Dendritic cell treated with granulocyte-macrophage colony-stimulating factor and Interleukin-4, amounts not matched to agents 40 ng/mL and 50 ng/mL, for 4 days (primary cell): ENCODE measurements at regions not wholly inside any gene's neighbourhood (a gene's known extent, or its start where the extent isn't known, plus 50 kb on each side); places are given as distances from the start of the nearest gene placed in this dataset.
"Not testable (repeated sequence)": the region's sequence is repeated elsewhere in the genome, so short reads cannot be mapped to it uniquely, and the experiment has no call there.

Experiments used
- H3K27ac Mint-ChIP-seq: one replicate; pipeline ENCODE4 v1.8.0; 2022; ENCODE audit warnings: mild to moderate bottlenecking, mixed read lengths
- H3K27me3 Mint-ChIP-seq: one replicate; pipeline ENCODE4 v1.8.0; 2022; ENCODE audit warnings: mild to moderate bottlenecking, mixed read lengths
- H3K36me3 Mint-ChIP-seq: one replicate; pipeline ENCODE4 v1.8.0; 2022; ENCODE audit warnings: low read depth, mixed read lengths
- H3K4me1 Mint-ChIP-seq: one replicate; pipeline ENCODE4 v1.8.0; 2022; ENCODE audit warnings: low read depth, mixed read lengths
- H3K4me3 Mint-ChIP-seq: one replicate; pipeline ENCODE4 v1.8.0; 2022; ENCODE audit warnings: mild to moderate bottlenecking, moderate library complexity, mixed read lengths
- H3K9me3 Mint-ChIP-seq: one replicate; pipeline ENCODE4 v1.8.0; 2022; ENCODE audit warnings: mixed read lengths
- intact Hi-C: fragments of 100-400 bp; cut with micrococcal nuclease; formaldehyde crosslinking; loops from one replicate; pipeline ENCODE4 v1.15.0; 2022

DNA sequence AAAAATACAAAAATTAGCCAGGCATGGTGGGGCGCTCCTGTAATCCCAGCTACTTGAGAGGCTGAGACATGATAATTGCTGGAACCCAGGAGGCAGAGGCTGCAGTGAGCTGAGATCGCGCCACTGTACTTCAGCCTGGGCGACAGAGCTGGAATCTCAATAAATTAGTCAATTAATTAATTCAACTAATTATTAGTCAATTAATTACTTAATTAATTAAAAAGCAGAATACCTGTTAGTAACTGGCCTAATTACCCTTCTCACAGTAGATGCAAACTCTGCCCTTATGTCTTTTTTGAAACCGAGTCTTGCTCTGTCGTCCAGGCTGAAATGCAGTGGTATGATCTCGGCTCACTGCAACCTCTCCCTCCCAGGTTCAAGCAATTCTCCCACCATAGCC lies 261.2 kb downstream of the ASMT start:
- no peak overlapping the region for H3K27ac Mint-ChIP-seq
- H3K36me3 Mint-ChIP-seq, result no peaks in the 10 kb centered on the region
- peaks cover 35% of the 10 kb centered on the region for H3K9me3 Mint-ChIP-seq
- intact Hi-C loops, result no loop called here
- no peak overlapping the region for H3K4me3 Mint-ChIP-seq
- H3K4me1 Mint-ChIP-seq, result no peaks in the 10 kb centered on the region
- H3K27me3 Mint-ChIP-seq, result no peaks in the 10 kb centered on the region

DNA sequence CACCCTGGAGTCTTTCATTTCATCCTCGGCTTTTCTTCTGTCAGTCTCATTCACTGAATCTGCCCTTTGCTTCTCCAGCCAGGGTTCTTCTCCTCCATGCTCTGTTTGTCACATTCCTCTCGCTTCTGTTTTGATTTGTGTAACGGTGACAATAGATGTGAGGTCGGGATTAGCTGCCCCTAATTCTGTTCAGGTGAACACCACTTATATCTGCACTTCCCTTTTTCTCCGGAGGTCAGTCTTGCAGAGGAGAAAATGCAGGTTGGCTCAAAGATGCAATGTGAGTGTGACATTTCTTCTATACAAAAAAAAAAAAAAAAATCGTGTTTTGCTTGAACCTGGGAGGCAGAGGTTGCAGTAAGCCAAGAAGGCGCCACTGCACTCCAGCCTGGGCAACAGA lies 262.9 kb downstream of the ASMT start:
- no peak overlapping the region for H3K4me3 Mint-ChIP-seq

DNA sequence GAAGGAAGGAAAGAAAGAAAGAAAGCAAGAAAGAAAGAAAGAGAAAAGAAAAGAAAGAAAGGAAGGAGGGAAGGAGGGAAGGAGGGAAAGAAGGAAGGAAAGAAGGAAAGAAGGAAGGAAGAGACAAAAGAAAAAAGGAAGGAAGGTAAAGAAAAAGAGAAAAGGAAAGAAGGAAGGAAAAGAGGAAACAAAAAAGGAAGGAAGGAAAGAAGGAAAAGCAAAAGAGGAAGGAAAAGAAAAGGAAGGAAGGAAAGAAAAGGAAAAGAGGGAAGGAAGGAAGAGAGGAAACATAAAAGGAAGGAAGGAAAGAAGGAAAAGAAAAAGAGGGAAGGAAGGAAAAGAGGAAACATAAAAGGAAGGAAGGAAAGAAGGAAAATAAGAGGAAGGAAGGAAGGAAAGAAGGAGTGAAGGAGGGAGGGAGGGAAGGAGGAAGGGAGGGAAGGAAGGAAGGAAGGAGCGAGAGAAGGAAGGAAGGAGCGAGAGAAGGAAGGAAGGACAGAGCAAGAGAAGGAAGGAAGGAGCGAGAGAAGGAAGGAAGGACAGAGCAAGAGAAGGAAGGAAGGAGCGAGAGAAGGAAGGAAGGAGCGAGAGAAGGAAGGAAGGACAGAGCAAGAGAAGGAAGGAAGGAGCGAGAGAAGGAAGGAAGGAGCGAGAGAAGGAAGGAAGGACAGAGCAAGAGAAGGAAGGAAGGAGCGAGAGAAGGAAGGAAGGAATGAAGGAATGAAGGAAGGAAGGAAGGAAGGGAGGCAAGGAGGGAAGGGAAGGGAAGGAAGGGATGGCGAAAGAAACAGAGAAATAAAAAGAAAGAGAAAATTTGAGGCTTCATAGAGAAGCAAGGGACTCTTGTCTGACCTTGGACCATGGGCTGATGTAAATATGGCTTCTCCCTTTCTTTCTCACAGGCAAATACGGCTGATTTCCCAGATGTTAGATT lies 266.3 kb downstream of the ASMT start:
- H3K36me3 Mint-ChIP-seq, H3K4me3 Mint-ChIP-seq, H3K4me1 Mint-ChIP-seq, H3K27ac Mint-ChIP-seq, H3K27me3 Mint-ChIP-seq, intact Hi-C loops: not testable (repeated sequence)
- peaks cover 41% of the 10 kb centered on the region for H3K9me3 Mint-ChIP-seq

More for the DNA sequence above, 262.9 kb downstream of the ASMT start:
- Mint-ChIP-seq H3K9me3 (peaks cover 41% of the 10 kb centered on the region), H3K27me3 (no peaks in the 10 kb centered on the region), H3K36me3 (no peaks in the 10 kb centered on the region), H3K4me1 (no peaks in the 10 kb centered on the region), H3K27ac (no peak overlapping the region)
- intact Hi-C loops, result no loop called here

DNA sequence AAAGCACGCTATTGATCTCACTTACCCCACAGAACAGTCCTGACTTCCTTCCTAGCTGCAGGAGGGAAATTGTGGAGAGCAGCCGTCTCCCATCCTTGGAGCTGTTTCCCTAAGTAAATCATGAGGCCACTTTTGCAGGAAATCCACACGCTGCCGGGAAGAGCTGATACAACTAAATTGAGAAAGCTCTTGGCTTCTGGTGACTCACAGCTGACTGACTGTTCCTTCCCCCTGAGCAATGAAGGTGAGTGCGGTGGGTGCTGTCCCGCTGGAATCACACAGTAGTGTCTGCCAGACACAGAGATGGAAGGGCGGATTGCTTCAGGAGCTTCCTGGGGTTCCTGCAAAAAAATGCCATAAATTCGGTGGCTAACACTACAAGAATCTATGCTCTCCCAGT lies 268.9 kb downstream of the ASMT start:
- Mint-ChIP-seq H3K27ac (no peak overlapping the region), H3K36me3 (no peaks in the 10 kb centered on the region), H3K27me3 (peaks cover 6% of the 10 kb centered on the region), H3K4me1 (no peaks in the 10 kb centered on the region), H3K4me3 (no peak overlapping the region), H3K9me3 (peaks cover 28% of the 10 kb centered on the region)
- intact Hi-C loops, result no loop called here

DNA sequence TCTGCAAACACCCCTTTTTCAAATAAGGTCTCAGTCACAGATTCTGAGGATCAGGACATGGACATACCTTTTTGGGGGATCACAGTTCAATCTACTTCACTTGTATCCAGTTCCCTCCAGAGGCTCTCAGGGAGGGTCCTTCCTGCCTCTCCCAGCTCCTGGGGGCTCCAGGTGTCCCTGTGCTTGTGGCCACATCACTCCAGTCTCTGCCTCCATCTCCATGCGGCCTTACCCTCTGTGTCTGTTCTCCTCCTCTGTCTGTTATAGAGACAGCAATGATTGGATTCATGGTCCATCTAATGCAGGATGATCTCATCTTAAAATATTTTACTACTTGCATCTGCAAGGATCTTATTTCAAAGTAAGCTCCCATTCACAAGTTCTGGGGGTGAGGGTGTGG lies 269.6 kb downstream of the ASMT start:
- intact Hi-C loops, result no loop called here
- H3K9me3 Mint-ChIP-seq, result peaks cover 21% of the 10 kb centered on the region
- no peaks in the 10 kb centered on the region for H3K4me1 Mint-ChIP-seq
- no peak overlapping the region for H3K27ac Mint-ChIP-seq
- H3K36me3 Mint-ChIP-seq, result no peaks in the 10 kb centered on the region
- H3K4me3 Mint-ChIP-seq, result no peak overlapping the region
- peaks cover 6% of the 10 kb centered on the region for H3K27me3 Mint-ChIP-seq

DNA sequence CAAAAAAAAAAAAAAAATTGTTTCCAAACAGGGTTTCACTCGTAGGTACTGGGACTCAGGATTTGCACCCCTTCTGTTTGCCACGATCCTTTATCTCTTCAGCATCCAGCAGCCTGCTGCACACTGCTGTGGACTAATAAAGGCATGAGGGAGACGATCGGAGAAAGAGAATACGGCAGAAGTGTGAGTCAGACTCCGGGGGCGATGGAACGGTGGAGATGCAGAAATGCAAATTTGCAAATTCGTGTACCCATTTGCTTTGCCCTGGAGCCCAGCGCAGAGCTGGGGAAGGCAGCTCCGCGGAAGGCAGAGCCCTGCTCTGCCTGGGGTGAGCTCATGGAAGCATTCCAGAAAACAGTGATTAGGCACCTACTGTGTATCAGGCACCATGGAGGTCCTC lies 270.3 kb downstream of the ASMT start:
- intact Hi-C loops, result no loop called here
- Mint-ChIP-seq H3K4me1 (no peaks in the 10 kb centered on the region), H3K36me3 (no peaks in the 10 kb centered on the region), H3K27ac (no peak overlapping the region), H3K27me3 (peaks cover 6% of the 10 kb centered on the region), H3K4me3 (no peak overlapping the region), H3K9me3 (peaks cover 15% of the 10 kb centered on the region)

DNA sequence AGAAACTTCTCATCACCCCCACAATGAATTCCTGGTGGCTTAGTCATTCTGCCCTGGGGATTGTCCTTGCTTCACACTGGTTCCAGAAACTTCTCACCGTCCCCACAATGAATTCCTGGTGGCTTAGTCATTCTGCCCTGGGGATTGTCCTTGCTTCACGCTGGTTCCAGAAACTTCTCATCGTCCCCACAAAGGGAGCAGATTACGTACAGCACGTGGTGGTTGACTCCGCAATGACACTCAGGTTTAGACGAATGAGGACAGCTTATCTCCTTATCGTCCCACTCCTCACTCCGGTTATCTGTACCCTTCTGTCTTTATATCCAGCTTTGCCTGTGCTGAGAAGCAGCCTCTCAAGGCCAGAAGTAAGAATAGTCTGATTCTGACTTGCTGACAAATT lies 273.4 kb downstream of the ASMT start:
- H3K27me3 Mint-ChIP-seq, intact Hi-C loops, H3K9me3 Mint-ChIP-seq, H3K36me3 Mint-ChIP-seq, H3K4me3 Mint-ChIP-seq, H3K4me1 Mint-ChIP-seq, H3K27ac Mint-ChIP-seq: not testable (repeated sequence)

DNA sequence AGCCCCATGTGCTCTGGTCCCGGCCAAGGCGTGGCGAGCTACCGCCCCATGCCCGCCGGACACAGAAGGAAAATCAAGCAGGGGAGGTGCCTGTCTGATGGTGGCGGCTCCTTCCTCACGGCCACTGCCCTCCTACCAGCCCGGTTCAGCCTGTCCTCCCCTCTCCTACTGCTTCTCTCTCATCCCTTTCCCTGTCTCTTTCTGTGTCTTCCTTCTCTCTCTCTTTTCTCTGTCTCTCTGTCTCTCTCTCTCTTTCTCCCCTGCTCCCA lies 279.1 kb downstream of the ASMT start:
- H3K27ac Mint-ChIP-seq, result no peak overlapping the region
- H3K4me3 Mint-ChIP-seq, result no peak overlapping the region
- intact Hi-C loops, result no loop called here
- no peaks in the 10 kb centered on the region for H3K36me3 Mint-ChIP-seq
- H3K27me3 Mint-ChIP-seq, result no peaks in the 10 kb centered on the region
- no peaks in the 10 kb centered on the region for H3K4me1 Mint-ChIP-seq
- no peaks in the 10 kb centered on the region for H3K9me3 Mint-ChIP-seq

DNA sequence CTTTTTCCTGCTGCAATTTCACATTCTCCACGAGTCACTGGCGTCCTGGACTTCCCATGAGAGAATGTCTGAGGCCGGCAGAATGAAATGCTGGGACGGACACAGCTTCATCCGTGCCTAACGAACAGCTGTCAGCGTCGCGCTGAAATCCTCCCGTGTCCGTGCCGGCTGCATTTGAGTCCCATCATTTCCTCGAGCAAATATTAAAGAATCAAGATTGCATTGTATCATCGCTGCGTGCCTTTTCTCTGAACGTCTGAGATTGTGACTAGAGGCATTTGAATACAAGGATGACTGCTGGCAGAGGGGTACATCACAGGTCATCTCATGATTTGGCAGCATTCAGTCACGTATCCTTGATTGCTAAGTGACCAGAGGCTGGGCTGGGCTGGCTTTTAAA lies 279.9 kb downstream of the ASMT start:
- intact Hi-C loops, result no loop called here
- no peak overlapping the region for H3K4me3 Mint-ChIP-seq
- no peak overlapping the region for H3K27ac Mint-ChIP-seq
- H3K4me1 Mint-ChIP-seq, result no peaks in the 10 kb centered on the region
- no peaks in the 10 kb centered on the region for H3K9me3 Mint-ChIP-seq
- H3K27me3 Mint-ChIP-seq, result no peaks in the 10 kb centered on the region
- H3K36me3 Mint-ChIP-seq, result no peaks in the 10 kb centered on the region

DNA sequence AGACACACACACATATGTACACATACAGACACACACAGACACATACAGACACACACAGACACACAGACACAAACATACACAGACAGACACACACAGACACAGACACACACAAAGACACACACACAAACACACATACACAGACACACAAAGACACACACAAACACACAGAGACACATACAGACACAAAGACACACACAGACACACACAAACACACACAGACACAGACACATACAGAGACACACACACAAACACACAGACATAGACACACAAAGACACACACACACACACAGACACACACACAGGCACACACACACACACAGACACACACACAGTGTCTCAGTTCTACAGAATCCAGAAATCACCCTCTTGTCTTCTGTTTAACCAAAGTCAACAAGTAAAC lies 280.7 kb downstream of the ASMT start:
- H3K4me3 Mint-ChIP-seq, result no peak overlapping the region
- intact Hi-C loops, result no loop called here
- H3K27ac Mint-ChIP-seq, result no peak overlapping the region
- H3K36me3 Mint-ChIP-seq, result no peaks in the 10 kb centered on the region
- no peaks in the 10 kb centered on the region for H3K4me1 Mint-ChIP-seq
- H3K27me3 Mint-ChIP-seq, result no peaks in the 10 kb centered on the region
- H3K9me3 Mint-ChIP-seq, result no peaks in the 10 kb centered on the region

DNA sequence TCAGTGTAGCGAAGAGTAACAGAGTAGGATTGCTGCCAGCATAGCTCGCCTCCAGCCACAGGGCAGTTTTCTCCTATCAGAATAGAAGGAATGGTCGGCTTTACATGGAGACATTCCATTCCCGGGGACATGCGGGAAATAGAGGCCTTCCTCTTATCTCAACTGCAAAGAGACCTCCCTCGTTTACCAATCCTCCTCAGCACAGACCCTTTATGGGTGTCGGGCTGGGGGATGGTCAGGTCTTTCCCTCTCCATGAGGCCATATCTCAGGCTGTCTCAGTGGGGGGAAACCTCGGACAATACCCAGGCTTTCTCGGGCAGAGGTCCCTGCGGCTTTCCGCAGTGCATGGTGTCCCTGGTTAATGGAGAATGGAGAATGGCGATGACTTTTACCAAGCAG lies 285.0 kb downstream of the ASMT start:
- intact Hi-C loops, result no loop called here

DNA sequence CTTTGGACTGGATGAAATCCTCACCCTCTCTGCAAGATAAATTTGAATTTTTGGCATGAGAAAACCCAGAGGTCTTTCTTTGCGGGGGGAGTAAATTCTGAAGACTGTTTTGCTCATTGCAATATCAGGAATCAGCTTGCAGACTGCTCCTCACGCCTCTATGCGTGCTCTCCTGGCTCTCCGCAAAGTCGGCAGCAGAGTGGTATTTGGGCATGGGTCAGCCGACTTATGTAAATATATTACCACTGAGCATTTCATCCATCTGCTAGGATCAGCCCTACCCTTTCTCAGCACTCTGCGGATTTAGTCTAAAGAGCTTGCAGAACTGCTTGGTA lies 288.0 kb downstream of the ASMT start:
- Mint-ChIP-seq H3K27me3 (no peaks in the 10 kb centered on the region), H3K9me3 (no peaks in the 10 kb centered on the region), H3K4me3 (no peak overlapping the region), H3K27ac (no peak overlapping the region), H3K4me1 (no peaks in the 10 kb centered on the region), H3K36me3 (no peaks in the 10 kb centered on the region)
- intact Hi-C loops, result no loop called here

More for the DNA sequence above, 285.0 kb downstream of the ASMT start:
- Mint-ChIP-seq H3K27me3 (no peaks in the 10 kb centered on the region), H3K9me3 (no peaks in the 10 kb centered on the region), H3K4me1 (no peaks in the 10 kb centered on the region), H3K27ac (no peak overlapping the region), H3K36me3 (no peaks in the 10 kb centered on the region), H3K4me3 (no peak overlapping the region)

DNA sequence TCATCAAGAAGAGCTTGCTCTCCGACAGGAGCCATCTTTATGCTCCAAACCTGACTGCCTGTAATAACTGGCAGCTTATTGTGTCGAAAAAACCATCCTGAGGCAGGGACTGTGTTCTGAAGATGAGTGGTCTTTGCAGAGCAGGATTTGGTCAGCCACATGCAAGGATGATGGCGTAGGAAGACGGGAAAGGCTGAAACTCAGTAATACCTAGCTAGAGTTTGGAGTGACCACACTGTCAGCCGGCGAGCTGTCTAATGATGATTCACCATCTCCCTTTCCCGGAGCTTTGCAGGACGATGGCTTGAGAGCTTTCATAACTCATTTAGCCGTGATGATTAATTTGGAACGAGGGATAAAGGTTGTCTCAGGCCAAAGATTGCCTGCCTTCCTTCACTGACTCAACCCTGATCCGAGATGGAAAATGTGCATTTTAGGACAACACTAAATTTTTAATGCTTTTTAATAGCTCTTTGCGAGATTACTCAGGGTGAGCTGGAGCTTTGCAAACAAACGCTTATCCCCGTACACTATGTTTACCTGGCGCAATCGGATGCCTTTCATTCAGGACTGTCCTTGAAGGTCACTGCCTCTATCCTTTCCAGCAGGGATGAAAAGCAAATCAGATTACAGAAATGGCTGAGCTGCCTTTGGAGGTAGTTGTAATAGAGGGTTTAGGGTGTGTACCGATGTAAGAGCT lies 288.5 kb downstream of the ASMT start:
- intact Hi-C loops, result no loop called here
- H3K27me3 Mint-ChIP-seq, result no peaks in the 10 kb centered on the region
- no peak overlapping the region for H3K4me3 Mint-ChIP-seq
- H3K9me3 Mint-ChIP-seq, result no peaks in the 10 kb centered on the region
- H3K36me3 Mint-ChIP-seq, result no peaks in the 10 kb centered on the region
- no peak overlapping the region for H3K27ac Mint-ChIP-seq
- no peaks in the 10 kb centered on the region for H3K4me1 Mint-ChIP-seq

DNA sequence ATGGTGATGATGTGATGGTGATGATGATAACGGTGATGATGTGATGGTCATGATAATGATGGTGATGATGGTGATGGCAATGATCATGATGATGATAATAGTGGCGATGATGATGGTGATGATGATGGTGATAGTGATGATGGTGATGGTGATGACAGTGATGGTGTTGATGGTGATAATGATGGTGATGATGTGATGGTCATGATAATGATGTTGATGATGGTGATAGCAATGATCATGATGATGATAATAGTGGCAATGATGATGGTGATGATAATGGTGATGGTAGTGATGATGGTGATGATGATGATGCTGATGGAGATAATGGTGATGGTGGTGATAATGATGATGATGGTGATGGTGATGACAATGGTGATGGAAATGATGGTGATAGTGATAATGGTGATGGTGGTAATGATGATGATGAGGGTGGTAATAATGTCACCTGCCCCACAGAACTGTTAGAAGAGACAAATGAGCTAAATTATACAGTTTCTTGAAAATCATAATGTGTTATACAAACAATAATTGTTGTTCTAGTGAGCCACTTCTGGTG lies 289.9 kb downstream of the ASMT start:
- no peak overlapping the region for H3K27ac Mint-ChIP-seq
- H3K36me3 Mint-ChIP-seq, result no peaks in the 10 kb centered on the region
- H3K27me3 Mint-ChIP-seq, result no peaks in the 10 kb centered on the region
- no peak overlapping the region for H3K4me3 Mint-ChIP-seq
- no peaks in the 10 kb centered on the region for H3K9me3 Mint-ChIP-seq
- H3K4me1 Mint-ChIP-seq, result peaks cover 3% of the 10 kb centered on the region
- intact Hi-C loops, result no loop called here
